HG03354 (cell line): ENCODE measurements at regions not wholly inside any gene's neighbourhood (a gene's known extent, or its start where the extent isn't known, plus 50 kb on each side); places are given as distances from the start of the nearest gene placed in this dataset.

Source experiments
- ATAC-seq: cut with Tn5 transposase; IDR thresholded peaks from one replicate; pipeline ENCODE4 v1.9.1; 2021; ENCODE audit warnings: mild to moderate bottlenecking; ENCODE audit not compliant: unreplicated experiment, poor library complexity, severe bottlenecking

GRCh38 chr15:69971771-69972170 lies 125.9 kb downstream of the TLE3 start:
- ATAC-seq: no peak

GRCh38 chr15:69972436-69972835 lies 125.3 kb downstream of the TLE3 start:
- ATAC-seq: no peak

GRCh38 chr15:69973102-69973714 lies 124.5 kb downstream of the TLE3 start:
- ATAC-seq: no peak

GRCh38 chr15:69973880-69974279 lies 123.8 kb downstream of the TLE3 start:
- ATAC-seq: no peak

GRCh38 chr15:69974321-69974720 lies 123.4 kb downstream of the TLE3 start:
- ATAC-seq: no peak

GRCh38 chr15:69976366-69976994 lies 121.2 kb downstream of the TLE3 start:
- no peak for ATAC-seq

- no peak for ATAC-seq
Measured at GRCh38 chr15:69978603-69979002, 119.1 kb downstream of the TLE3 start.

- peak; percentile 67 for ATAC-seq
Measured at GRCh38 chr15:69979262-69979661, 118.5 kb downstream of the TLE3 start.

GRCh38 chr15:69979783-69980182 lies 117.9 kb downstream of the TLE3 start:
- peak; percentile 89 for ATAC-seq

GRCh38 chr15:69980341-69981059 lies 117.2 kb downstream of the TLE3 start:
- peak; percentile 24 for ATAC-seq

- no peak for ATAC-seq
Measured at GRCh38 chr15:69982037-69982436, 115.7 kb downstream of the TLE3 start.

- ATAC-seq: no peak
Measured at GRCh38 chr15:69983696-69984265, 113.9 kb downstream of the TLE3 start.

GRCh38 chr15:69987492-69988489 lies 109.9 kb downstream of the TLE3 start:
- no peak for ATAC-seq

- no peak for ATAC-seq
Measured at GRCh38 chr15:69988541-69989225, 109.0 kb downstream of the TLE3 start.

- no peak for ATAC-seq
Measured at GRCh38 chr15:69990566-69991421, 106.9 kb downstream of the TLE3 start.

- no peak for ATAC-seq
Measured at GRCh38 chr15:69991551-69991980, 106.2 kb downstream of the TLE3 start.

GRCh38 chr15:69992348-69992747 lies 105.4 kb downstream of the TLE3 start:
- ATAC-seq: no peak
